ENCODE measurements at regions not wholly inside any gene's neighbourhood (a gene's known extent, or its start where the extent isn't known, plus 50 kb on each side); places are given as distances from the start of the nearest gene placed in this dataset.

- TF ChIP-seq CTCF (IDR thresholded peaks at IDR 0.05) = no peak
- no peak for TF ChIP-seq POLR2A (IDR thresholded peaks at IDR 0.05)
- TF ChIP-seq POLR2AphosphoS5 (IDR thresholded peaks at IDR 0.05) = no peak
These were observed 745.9 kb downstream of the GATA3 start for GRCh38 chr10:8800426-8800825.
